ENCODE measurements at regions not wholly inside any gene's neighbourhood (a gene's known extent, or its start where the extent isn't known, plus 50 kb on each side); places are given as distances from the start of the nearest gene placed in this dataset.

DNA sequence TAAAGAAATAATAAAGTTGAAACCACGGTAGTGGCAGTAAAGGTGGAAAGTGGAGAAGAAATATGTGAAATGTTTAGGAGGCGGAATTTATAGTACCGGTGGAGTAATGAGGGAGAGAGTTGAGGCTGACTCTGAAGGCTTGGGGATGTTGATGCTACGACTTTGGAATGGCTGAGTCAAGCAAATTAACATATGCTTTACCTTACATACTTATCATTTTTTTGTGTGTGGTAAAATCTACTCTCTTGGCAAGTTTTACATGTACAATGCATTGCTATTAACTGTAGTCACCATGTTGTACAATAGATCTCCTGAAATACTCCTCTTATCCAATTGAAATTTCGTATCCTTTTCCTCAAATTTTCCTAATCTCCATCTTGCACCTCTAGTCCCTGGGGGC is 179.0 kb downstream of the TAF11L14 start:
- TF ChIP-seq, protein P1, sequence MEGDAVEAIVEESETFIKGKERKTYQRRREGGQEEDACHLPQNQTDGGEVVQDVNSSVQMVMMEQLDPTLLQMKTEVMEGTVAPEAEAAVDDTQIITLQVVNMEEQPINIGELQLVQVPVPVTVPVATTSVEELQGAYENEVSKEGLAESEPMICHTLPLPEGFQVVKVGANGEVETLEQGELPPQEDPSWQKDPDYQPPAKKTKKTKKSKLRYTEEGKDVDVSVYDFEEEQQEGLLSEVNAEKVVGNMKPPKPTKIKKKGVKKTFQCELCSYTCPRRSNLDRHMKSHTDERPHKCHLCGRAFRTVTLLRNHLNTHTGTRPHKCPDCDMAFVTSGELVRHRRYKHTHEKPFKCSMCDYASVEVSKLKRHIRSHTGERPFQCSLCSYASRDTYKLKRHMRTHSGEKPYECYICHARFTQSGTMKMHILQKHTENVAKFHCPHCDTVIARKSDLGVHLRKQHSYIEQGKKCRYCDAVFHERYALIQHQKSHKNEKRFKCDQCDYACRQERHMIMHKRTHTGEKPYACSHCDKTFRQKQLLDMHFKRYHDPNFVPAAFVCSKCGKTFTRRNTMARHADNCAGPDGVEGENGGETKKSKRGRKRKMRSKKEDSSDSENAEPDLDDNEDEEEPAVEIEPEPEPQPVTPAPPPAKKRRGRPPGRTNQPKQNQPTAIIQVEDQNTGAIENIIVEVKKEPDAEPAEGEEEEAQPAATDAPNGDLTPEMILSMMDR (conservative IDR thresholded peaks at IDR 0.05; ENCODE audit: low read depth, low read length) = no peak

DNA sequence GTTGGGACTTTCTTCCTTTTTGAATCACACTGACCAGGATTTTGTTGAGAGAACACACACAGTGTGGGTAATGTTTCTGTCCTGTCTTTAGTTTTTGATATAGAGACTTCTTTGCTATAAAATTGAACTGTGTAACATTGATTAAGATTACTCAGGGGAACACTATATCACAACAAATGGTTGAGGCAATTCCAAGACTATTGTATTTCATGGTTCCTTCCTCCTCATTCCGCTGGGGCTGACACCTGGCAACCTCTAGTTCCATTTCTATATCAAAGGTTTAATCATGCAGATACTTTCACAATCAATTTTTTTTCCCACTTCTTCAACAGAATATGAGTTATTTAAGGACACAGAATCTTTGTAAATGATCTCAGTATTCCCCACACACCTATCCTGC is 182.2 kb downstream of the TAF11L14 start:
- H3K4me3 ChIP-seq (ENCODE audit: low read depth, low read length) = no peak overlapping the region
- TF ChIP-seq, protein P1 (conservative IDR thresholded peaks at IDR 0.05; ENCODE audit: low read depth, low read length) = no peak
- DNase-seq (ENCODE audit: low read depth) = no peak

More for the DNA sequence above, 179.0 kb downstream of the TAF11L14 start:
- DNase-seq (ENCODE audit: low read depth) = no peak
- no peak overlapping the region for H3K4me3 ChIP-seq (ENCODE audit: low read depth, low read length)

DNA sequence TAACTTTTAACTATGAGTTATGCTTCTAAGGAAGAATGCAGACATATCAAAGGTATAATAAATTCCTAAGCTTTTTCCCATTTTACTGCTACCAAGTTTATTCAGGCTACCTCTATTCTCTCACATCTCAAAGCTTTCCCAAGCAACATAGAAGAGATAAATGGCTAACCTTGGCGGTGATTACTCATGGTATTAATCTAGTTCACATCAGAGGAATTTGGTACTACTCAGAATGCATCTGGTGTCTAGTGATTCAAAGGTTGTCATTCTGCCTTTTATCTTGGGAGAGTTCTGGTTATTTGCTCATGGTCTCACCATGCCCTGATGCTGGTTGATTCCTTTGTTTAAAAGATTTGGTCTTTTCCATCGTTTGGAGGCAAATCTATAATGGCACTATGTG is 182.7 kb downstream of the TAF11L14 start:
- DNase-seq (ENCODE audit: low read depth) = no peak
- TF ChIP-seq, protein P1 (conservative IDR thresholded peaks at IDR 0.05; ENCODE audit: low read depth, low read length) = no peak
- H3K4me3 ChIP-seq (ENCODE audit: low read depth, low read length) = no peak overlapping the region

DNA sequence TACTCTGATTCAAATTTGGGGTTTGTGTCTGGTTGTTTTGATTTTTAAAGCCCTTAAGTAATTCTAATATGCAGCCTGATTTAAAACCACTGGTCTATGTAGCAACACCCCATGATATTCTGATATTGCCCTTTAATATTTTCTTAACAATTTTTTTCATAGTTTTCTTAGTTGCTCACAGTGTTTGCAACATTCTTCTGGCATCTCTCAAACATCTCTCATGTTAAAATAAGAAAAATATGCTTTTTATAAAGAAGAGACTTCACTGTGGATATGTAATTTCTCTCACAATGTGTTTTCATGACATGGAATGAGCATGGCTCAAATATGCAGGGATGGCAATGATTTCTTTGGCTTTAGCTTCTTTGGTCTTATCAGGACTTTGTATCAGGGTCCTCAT is 183.7 kb downstream of the TAF11L14 start:
- no peak for DNase-seq (ENCODE audit: low read depth)
- TF ChIP-seq, protein P1 (conservative IDR thresholded peaks at IDR 0.05; ENCODE audit: low read depth, low read length) = no peak
- H3K4me3 ChIP-seq (ENCODE audit: low read depth, low read length) = no peak overlapping the region

DNA sequence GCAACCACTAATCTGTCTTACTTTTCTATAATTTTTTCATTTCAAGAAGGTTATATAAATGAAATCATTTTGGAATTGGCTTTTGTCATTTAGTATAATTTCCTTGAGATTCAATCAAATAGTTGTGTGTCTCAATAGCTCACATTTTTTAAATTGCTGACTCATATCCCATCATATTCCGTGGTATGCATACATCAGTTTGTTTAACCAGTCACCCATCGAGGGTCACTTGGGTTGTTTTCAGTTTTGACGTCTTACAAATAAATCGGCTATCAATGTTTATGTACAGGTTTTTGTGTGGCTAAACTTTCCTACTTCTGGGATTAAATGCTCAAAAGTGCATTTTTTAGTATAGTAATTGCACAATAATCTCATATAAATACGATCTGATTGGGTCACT is 185.5 kb downstream of the TAF11L14 start:
- no peak overlapping the region for H3K4me3 ChIP-seq (ENCODE audit: low read depth, low read length)
- TF ChIP-seq, protein P1 (conservative IDR thresholded peaks at IDR 0.05; ENCODE audit: low read depth, low read length) = no peak
- DNase-seq (ENCODE audit: low read depth) = no peak

DNA sequence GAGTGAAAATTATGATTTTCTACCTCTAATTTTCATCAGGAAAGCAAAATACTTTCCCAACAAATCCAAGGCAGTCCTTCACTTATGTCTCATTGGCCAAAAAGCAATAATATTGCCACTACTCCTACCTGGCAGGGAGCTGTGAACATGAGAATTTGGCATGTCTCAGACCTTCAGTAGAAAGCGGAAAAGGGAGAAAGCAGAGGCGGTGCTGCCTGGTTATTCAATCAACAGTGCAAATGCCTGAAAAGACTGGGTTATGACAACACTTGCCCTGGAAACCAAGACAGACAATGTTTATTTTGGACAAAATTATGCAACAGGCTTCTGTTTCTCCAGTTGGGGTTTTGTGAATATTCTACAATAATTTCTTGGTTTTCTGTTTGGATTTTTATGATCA is 194.4 kb downstream of the TAF11L14 start:
- TF ChIP-seq, protein P1 (conservative IDR thresholded peaks at IDR 0.05; ENCODE audit: low read depth, low read length) = no peak
- no peak overlapping the region for H3K4me3 ChIP-seq (ENCODE audit: low read depth, low read length)
- DNase-seq (ENCODE audit: low read depth) = no peak

DNA sequence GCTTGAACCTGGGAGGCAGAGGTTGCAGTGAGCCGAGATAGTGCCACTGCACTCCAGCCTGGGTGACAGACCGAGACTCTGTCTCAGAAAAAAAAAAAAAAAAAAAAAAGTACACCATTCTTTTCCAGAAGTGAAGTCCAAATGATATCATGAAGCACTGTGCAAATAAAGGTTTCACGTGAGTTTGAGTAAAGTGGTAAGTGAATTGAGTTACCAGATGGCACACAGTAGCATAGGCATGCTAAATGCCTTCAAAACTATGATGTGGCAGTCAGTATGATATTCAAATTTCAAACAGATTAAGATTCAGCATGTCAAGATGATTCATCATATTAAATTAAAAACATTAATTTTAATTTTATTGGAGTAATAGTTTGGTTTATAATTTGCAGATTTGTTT is 195.2 kb downstream of the TAF11L14 start:
- no peak overlapping the region for H3K4me3 ChIP-seq (ENCODE audit: low read depth, low read length)
- TF ChIP-seq, protein P1 (conservative IDR thresholded peaks at IDR 0.05; ENCODE audit: low read depth, low read length) = no peak
- DNase-seq (ENCODE audit: low read depth) = no peak

Measured in epithelial cell of proximal tubule (primary cell).